Loucy (cell line): ENCODE measurements at regions not wholly inside any gene's neighbourhood (a gene's known extent, or its start where the extent isn't known, plus 50 kb on each side); places are given as distances from the start of the nearest gene placed in this dataset.

Source experiments
- H2AFZ ChIP-seq: fragments of 200-600 bp; sonication (generic); 2 replicates; pipeline ENCODE4 v1.6.0; 2016; ENCODE audit warnings: antibody characterized with exemption, mild to moderate bottlenecking, low read length, moderate library complexity
- H3F3A ChIP-seq: fragments of 200-600 bp; 2 replicates; pipeline ENCODE4 v1.6.0; 2016; ENCODE audit warnings: antibody characterized with exemption, low read depth, mild to moderate bottlenecking
- H3K27me3 ChIP-seq: fragments of 200-600 bp; sonication (generic); 2 replicates; pipeline ENCODE4 v1.6.1; 2014; ENCODE audit warnings: low read length, mild to moderate bottlenecking; ENCODE audit not compliant: insufficient read depth, poor library complexity, severe bottlenecking
- H3K36me3 ChIP-seq: fragments of 200-600 bp; sonication (generic); 2 replicates; pipeline ENCODE4 v1.6.1; 2016; ENCODE audit warnings: low read length; ENCODE audit not compliant: insufficient read depth
- H3K4me1 ChIP-seq: fragments of 200-600 bp; sonication (generic); 2 replicates; pipeline ENCODE4 v1.5.1; 2014; ENCODE audit warnings: low read length, mild to moderate bottlenecking; ENCODE audit not compliant: insufficient read depth, poor library complexity, severe bottlenecking
- H3K4me2 ChIP-seq: fragments of 200-600 bp; sonication (generic); 2 replicates; pipeline ENCODE4 v1.6.0; 2014; ENCODE audit warnings: antibody characterized with exemption, low read length, low read depth, mild to moderate bottlenecking; ENCODE audit not compliant: poor library complexity, severe bottlenecking
- H3K4me3 ChIP-seq: fragments of 200-600 bp; sonication (generic); 2 replicates; pipeline ENCODE4 v1.5.1; 2014; ENCODE audit warnings: low read length, mild to moderate bottlenecking, mixed read lengths; ENCODE audit not compliant: poor library complexity, severe bottlenecking
- H3K79me2 ChIP-seq: fragments of 200-600 bp; sonication (generic); 2 replicates; pipeline ENCODE4 v1.6.1; 2014; ENCODE audit warnings: low read length; ENCODE audit not compliant: insufficient read depth
- H3K9ac ChIP-seq: fragments of 200-600 bp; sonication (generic); 2 replicates; pipeline ENCODE4 v1.6.0; 2014; ENCODE audit warnings: mild to moderate bottlenecking, low read depth, low read length, moderate library complexity; ENCODE audit not compliant: poor library complexity, severe bottlenecking
- H3K9me2 ChIP-seq: fragments of 200-600 bp; sonication (generic); replicated peaks from 2 replicates; pipeline ENCODE4 v1.6.1; 2016; ENCODE audit warnings: low read depth, low read length, mixed read lengths
- H3K9me3 ChIP-seq: fragments of 200-600 bp; sonication (generic); 2 replicates; pipeline ENCODE4 v1.6.1; 2014; ENCODE audit warnings: mild to moderate bottlenecking, antibody characterized with exemption, low read length, low read depth; ENCODE audit not compliant: insufficient read depth
- H4K20me1 ChIP-seq: fragments of 200-600 bp; sonication (generic); 2 replicates; pipeline ENCODE4 v1.6.0; 2014; ENCODE audit warnings: antibody characterized with exemption, low read length, mild to moderate bottlenecking; ENCODE audit not compliant: insufficient read depth, poor library complexity, severe bottlenecking
- CTCF ChIP-seq: fragments of 200-600 bp; sonication (generic); conservative IDR thresholded peaks from 2 replicates; pipeline ENCODE4 v1.5.1; 2014; ENCODE audit warnings: mild to moderate bottlenecking, antibody characterized with exemption, low read length
- EZH2phosphoT487 ChIP-seq: fragments of 200-600 bp; IDR thresholded peaks from 2 replicates; pipeline ENCODE4 v1.6.1; 2018; ENCODE audit warnings: antibody characterized with exemption, mild to moderate bottlenecking, moderate library complexity, borderline replicate concordance

GRCh38 chr18:51513517-51513916 lies 316.0 kb upstream of the MEX3C start:
- H3K4me3 ChIP-seq: no peak overlapping the region

DNA sequence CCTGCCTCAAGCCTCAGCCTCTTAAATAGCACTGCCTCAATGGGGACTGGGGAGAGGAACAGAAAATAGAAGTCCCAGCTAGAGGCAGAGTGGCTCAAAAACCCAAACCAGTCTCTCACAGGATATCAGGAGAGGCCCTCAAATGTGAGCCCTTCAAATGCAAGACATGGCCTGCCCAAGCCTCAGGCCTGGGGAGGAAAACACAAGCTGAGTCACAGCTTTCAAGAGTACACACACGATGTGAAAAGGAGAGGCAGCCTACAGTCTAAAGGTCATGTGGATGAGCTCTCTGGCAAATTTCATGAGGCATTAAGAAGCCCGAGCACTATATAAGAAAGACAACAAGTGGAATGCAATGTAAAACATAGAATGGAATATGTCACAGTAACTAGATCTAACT lies 316.6 kb upstream of the MEX3C start:
- no peaks in the 10 kb centered on the region for H3K36me3 ChIP-seq
- no peaks in the 10 kb centered on the region for H3K79me2 ChIP-seq
- no peak overlapping the region for H3K9ac ChIP-seq
- H3K4me3 ChIP-seq: no peak overlapping the region
- no peaks in the 10 kb centered on the region for H4K20me1 ChIP-seq
- H3K4me1 ChIP-seq: no peaks in the 10 kb centered on the region
- H3K27me3 ChIP-seq: no peaks in the 10 kb centered on the region
- no peaks in the 10 kb centered on the region for H3K9me3 ChIP-seq
- no peaks in the 10 kb centered on the region for H3K9me2 ChIP-seq
- H3F3A ChIP-seq: no peaks in the 10 kb centered on the region
- H2AFZ ChIP-seq: no peak overlapping the region
- TF ChIP-seq EZH2phosphoT487: no peak
- no peak for TF ChIP-seq CTCF
- H3K4me2 ChIP-seq: no peak overlapping the region

More at GRCh38 chr18:51513517-51513916, 316.0 kb upstream of the MEX3C start:
- Histone ChIP-seq H3K4me1 (no peaks in the 10 kb centered on the region), H3K27me3 (no peaks in the 10 kb centered on the region), H3K79me2 (no peaks in the 10 kb centered on the region), H3K9ac (no peak overlapping the region), H3K9me3 (no peaks in the 10 kb centered on the region), H3K4me2 (no peak overlapping the region), H3K9me2 (no peaks in the 10 kb centered on the region), H3K36me3 (no peaks in the 10 kb centered on the region), H3F3A (no peaks in the 10 kb centered on the region), H4K20me1 (no peaks in the 10 kb centered on the region), H2AFZ (no peak overlapping the region)
- TF ChIP-seq EZH2phosphoT487 (no peak), CTCF (no peak)

DNA sequence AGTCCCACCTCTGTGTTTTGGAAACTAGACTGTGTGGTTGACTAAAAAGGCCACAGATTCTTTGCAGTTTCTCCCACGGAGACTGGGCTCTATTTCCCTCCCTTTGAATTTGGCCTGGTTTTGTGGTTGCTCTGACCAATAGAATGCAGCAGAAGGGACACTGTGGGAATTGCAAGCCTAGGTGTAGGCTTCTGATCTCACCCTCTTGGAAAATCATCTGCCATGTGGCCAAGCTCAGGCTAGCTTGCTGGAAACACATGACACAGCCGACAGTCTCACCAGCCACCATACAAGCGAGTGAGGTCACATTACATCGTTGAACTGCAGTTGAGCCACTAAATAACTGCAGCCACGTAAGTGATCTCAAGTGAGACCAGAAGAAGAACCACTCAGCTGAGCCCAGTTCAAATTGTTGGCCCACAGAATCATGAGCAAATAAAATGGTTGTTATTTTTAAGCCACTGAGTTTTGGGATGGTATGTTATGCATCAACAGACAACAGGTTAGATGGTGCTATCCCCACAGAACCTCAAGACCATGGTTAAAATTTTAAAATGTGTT lies 319.1 kb upstream of the MEX3C start:
- Histone ChIP-seq H4K20me1 (no peaks in the 10 kb centered on the region), H3F3A (no peaks in the 10 kb centered on the region), H3K9me2 (no peaks in the 10 kb centered on the region), H3K36me3 (no peaks in the 10 kb centered on the region), H3K4me2 (no peak overlapping the region), H3K9me3 (no peaks in the 10 kb centered on the region), H3K9ac (no peak overlapping the region), H2AFZ (no peak overlapping the region), H3K27me3 (no peaks in the 10 kb centered on the region), H3K79me2 (no peaks in the 10 kb centered on the region), H3K4me3 (no peak overlapping the region), H3K4me1 (no peaks in the 10 kb centered on the region)
- TF ChIP-seq CTCF (no peak), EZH2phosphoT487 (no peak)
